GM19351 (cell line): ENCODE measurements at regions not wholly inside any gene's neighbourhood (a gene's known extent, or its start where the extent isn't known, plus 50 kb on each side); places are given as distances from the start of the nearest gene placed in this dataset.
"Not testable (repeated sequence)": the region's sequence is repeated elsewhere in the genome, so short reads cannot be mapped to it uniquely, and the experiment has no call there.

Source experiments
- ATAC-seq: cut with Tn5 transposase; IDR thresholded peaks from one replicate; pipeline ENCODE4 v1.9.1; 2021; ENCODE audit warnings: mild to moderate bottlenecking, moderate library complexity; ENCODE audit not compliant: unreplicated experiment

DNA sequence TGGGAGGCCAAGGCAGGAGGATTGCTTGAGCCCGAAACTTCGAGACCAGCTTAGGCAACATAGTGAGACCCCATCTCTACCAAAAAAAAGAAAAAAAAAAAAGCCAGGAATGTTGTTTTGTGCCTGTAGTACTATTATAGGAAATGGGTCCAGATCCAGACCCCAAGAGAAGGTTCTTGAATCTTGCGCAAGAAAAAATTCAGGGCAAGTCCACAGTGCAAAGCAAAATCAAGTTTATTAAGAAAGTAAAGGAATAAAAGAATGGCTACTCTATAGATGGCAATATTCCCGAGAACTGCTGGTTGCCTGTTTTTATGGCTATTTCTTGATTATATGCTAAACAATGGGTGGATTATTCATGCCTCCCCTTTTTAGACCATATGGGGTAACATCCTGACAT lies 51.2 kb upstream of the RDX start:
- no peak for ATAC-seq

DNA sequence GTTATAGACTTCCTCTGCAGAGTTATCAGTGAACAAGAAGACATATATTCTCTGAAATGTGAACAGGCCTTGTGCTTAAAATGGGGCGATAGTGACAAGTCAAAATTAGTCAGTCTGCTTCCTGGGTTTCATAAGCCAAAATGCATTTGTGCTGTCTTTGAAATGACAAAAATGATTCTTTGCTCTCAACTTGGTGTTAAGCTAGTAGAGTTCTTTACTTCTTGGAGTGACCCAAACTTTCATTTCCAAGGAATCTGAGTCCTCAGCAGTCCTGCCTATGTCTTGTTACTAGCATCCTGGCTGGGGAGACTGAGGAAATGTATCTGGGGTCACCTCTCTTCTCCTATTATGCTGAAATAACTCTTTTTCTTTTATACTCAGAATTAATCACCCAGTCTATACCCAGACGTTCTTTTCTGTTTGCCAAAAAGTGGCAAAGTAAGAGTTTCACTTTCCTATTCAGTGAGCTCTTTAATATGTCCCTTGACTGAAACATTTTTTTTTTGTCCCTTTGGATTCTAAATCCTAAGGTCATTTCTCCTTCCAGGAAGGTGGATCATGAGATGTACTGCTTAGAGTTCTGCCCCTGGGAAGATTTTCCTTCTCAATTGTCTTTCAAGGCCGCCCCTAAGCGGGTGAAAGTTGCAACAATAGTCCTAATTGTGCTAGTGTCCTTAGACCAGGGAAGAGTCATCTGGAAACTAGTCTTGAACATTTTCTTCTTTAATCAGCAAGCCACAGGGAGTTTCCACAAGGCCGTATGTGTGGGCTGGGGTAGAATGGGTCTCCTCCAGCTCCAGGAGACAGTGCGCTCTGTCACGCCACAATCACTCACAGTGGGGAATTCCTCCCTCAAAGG lies 53.0 kb upstream of the RDX start:
- ATAC-seq, result peak; percentile 84

DNA sequence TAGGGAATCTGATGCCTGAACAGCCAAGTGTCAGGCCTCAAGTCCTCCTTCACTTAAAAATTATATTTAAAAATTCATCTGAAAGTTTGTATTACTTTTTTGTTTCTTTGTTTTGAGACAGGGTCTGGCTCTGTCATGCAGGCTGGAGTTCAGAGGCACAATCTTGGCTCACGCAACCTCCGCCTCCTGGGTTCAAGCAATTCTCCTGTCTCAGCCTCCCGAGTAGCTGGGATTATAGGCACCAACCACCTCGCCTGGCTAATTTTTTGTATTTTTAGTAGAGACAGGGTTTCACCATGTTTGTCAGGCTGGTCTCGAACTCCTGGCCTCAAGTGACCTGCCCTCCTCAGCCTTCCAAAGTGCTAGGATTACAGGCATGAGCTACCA lies 53.6 kb upstream of the RDX start:
- peak; percentile 3 for ATAC-seq

DNA sequence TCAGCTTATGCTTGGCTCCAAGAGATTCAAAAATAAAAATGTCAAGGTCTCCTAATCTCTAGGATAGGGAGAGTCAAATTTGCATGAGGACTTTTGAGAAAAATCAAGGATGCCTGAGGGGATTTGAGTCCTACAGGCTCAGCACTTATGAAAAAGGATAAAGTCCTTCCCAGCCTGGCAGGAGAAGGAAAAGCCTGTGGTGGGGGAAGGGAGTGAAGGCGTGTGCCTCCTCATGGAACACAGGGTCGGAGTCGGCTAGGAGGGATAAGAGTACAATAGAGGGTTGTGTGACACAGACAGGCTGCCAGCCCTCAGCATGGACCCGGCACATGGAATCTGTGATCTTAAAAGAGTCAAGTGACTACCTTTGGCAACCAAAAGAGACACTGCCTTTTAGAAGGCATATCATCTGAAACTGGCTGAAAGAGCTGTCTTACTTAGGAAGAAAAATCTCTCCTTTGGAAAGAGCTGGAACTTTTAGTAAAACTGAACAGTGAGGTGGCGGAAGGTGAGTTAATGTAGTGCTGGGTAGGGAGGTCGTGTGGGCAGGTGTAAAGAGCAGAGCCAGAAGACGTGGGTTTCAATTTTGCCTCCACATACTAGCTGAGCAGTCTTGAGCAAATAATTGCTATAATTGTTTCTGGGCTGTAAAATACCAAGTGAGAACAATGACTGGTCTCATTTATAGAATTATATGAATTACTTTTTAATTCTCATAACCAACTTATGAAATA lies 58.8 kb upstream of the RDX start:
- ATAC-seq, result no peak

DNA sequence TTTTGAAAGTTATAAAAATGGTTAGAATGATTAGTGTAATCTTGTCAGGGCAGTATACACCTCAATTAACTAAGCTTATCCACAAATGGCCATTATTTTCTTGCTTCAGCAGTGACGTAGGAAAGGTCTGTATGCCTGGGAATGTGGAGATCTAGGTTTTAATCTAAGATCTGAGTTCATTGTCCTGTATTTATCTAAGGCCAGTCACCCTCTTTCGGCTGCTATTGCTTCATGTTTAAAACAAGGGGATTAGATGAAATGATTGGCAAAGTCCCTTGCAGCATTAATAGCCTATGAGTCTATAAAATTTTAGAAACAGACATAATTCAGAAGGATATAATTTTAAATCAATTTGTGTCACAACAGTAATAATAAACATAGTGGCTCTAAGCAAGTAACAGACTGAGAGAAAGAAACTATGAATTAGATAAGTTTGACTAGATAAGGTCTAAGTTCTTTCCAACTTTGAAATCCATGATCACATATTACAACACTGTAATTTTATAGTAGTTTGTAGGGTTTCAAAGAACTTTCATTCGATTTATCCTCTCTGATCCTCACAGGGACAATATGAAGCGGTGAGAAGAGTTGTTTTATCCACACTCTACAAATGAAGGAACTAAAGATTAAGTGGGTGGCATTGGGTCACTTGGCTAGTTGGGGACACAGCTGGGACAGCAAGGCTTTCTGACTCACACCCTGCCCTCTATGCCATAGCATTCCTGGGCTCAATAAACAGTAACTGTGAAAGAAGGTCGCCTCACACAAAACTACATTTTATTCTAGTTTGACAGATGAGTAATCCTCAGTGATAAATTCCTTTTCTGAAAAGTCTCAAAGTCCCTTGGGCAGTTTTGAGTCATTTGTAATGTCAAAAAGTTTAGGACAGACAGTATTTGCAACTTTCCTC lies 60.6 kb upstream of the RDX start:
- no peak for ATAC-seq

DNA sequence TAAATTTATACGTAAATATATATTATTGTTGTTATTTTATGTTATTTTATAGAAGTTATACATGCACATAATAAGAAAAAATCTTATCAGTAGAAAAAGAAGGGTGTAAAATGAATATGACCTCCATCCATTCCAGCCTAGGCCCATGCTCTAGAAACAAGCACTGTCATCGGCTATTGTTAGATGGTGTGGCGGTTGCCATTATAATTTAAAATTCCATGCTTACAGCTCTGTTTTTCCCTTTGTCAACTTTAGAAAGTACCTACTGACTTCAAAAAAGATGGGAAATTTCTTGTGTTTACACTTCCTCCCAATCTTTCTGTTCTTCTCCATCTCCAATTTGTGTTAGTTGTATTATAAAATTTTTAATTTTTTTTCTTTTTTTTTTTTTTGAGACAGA lies 61.9 kb upstream of the RDX start:
- ATAC-seq, result no peak

DNA sequence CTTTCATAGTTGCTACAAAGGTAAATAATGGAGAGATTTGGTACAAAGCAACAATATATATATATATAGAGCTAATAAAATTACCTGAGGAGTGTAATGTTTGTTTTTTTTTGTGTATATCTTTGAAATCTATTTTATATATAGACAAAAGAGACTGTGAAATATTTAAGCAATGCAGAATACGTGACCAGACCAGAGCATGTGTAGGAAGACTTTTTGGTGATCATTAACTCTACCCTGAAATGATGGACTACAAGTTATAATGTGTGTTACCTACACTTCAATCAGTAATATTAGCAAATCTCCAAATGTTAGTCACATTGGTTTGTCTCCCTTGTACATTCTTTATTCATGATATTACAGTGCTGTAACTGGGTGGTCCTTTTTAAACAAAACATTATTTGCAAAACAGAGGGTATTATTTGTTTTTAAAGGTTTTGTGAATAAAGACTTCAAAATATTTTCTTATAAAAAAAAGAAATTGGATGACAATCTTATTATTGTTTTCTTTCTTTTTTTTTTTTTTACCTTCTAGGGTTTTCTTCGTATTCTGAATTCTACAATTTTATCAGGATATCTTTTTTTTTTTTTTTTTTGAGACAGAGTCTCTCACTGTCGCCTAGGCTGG lies 64.5 kb upstream of the RDX start:
- not testable (repeated sequence) for ATAC-seq

DNA sequence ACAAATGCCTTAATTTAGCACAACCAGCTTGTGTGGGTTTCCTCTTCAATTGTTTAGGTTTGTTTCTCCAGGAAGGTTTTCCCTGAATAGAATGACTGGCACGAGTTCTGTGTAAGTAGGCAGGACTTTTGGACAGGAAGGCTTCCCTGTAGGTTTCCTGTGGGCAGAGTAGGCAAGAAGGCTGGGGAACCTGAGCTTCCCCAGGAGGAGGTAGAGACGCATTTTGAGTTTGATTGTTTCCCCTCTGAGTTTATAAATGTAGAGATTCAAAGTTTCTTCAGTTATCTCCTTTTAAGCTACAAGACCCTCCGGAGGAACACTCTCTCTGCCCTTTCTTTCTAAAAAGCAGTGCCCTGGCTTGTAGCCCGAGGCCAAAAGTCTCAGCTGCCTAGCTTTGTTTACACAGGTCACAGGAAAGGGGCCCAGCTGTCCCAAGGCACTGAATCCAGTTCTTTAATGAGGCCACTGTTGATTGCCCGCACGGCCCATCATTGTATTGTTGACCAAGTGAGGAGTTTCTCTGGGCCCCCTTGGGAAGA lies 66.6 kb upstream of the RDX start:
- no peak for ATAC-seq

DNA sequence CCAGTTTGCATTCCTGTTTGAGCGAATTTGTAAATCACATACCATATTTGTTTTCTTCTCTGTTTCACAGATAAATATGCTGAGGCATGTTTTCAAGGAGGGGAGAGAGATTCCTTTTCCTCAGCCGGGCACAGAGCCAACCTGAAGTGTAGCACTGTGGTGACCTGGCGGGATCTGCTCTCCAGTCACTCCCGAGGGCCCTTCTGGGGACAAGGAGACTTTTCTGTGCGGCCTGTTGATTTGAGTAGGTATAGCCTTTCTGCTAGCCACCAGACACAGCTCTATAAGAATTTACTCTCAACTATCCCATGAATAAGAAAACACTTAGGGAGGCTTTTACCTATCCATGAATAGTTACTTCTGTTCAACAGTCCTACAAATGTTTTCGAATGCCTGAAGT lies 63.5 kb upstream of the FDX1 start:
- no peak for ATAC-seq

DNA sequence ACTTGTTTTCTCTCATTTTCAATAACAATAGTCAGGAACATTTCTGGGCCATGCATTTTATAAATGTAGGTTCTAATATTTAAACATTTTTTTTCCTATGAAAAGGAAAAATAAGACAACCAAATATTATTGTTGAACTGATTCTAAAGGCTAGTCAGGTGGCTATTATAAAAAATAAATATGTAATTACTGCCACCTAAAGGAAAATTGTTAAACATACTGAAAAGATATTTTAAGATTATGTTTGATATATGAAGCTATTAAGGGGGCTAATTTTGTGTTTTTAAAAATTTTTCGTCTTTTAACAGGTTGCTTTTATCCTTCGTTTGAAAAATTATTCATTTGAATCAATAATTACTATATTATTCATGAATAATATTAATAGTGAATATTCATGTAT lies 62.2 kb upstream of the FDX1 start:
- ATAC-seq, result no peak

DNA sequence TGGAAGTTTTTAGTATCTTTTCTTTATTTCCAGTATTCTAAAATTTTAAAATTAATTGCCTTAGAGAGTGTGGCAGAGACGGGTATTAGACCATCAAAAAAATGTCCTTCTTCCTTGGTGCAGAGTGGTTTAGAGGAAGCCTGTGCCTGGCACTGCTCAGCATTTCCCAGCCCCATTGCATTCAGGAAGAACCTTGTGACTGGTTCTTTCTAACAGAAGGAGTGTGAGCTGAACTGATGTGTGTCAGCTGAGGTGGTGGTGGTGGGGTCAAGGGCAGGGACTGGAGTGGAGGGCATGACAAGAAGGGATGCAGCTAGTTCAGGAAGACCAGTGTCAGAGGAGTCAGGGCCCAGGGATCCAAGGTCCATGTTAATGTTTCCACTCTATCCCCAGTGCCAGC lies 58.7 kb upstream of the FDX1 start:
- ATAC-seq, result no peak

DNA sequence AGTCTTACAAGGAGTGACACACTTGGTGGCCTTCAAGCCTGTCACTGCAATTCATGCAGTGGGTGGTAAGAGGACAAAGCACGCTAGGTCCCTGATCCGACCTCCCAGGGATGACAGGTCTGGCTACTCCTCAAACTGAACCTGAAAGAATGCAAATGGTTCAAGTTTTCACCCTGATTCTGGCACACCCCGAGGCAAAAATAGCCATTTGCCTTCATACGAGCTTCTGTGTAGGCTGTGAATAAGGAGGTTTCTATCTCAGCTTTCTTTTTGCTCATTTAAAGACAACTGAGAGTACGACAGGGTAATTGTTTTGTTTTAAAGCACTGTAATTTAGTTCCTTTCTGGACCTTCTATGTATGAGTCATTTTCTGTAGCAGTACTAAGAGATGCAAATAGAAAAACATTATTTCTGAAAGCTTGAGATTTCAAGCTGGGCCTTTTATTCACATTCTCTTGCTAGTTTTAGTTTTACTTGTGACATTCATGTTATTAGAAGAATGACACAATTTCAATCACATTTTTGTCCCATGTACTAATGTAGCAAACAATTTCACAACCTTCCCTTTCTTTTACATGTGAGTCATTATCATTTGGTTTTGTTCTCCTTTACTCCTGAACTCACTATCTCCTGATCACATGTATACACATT lies 56.6 kb upstream of the FDX1 start:
- peak; percentile 90 for ATAC-seq

DNA sequence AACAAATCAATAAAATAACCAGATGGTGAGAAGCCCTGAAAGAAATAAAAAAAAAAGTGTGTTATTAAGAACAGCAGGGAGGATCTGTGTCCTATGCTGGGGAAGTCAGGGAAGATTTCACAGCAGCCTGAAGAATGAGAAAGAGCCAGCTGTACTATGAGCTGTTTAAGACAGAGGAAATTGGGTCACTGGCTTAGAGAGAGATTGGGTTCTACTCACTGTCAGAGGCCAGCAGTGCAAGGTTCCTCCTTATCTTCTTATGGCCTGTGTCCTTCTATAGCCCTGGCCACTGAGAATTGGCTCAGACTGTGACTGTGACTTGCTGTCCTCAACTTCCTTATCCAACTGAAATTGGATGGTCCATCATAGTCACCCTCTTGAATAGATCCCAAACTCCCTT lies 54.8 kb upstream of the FDX1 start:
- ATAC-seq, result no peak

DNA sequence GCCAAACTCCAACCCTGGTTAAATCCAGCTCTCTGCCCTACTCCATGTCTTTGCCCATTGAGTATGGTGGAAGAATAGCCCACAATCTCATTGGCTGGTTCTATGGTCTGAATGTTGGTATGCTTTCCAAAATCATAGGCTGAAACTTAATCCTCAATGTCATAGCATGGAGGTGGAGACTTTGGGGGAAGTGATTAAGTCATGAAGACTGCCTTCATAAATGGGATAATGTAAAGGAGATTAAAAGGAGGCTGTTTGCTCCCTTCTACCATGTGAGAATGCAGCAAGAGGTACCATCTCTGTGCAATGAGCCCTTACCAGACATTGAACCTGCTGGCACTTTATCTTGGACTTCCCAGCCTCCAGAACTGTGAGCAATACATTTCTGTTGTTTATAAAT lies 54.4 kb upstream of the FDX1 start:
- ATAC-seq, result no peak

DNA sequence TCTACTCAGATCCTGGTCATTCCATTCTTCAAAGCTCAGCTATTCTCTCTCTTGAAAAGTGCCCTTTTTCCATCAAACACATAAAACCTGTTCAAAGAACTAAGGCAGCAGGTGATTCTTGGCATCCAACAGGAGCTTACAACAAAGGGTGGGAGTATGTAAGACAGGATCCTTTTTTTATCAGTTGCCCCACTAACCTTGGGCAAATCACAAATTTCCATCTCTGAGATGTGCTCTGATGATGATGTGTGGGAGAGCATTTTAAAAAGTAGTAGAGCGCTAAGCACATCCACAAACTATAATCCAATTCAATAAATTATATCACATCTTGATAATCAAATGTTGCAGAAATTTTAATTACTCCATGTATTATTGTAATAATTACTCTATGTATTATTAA lies 53.7 kb upstream of the FDX1 start:
- ATAC-seq, result no peak

DNA sequence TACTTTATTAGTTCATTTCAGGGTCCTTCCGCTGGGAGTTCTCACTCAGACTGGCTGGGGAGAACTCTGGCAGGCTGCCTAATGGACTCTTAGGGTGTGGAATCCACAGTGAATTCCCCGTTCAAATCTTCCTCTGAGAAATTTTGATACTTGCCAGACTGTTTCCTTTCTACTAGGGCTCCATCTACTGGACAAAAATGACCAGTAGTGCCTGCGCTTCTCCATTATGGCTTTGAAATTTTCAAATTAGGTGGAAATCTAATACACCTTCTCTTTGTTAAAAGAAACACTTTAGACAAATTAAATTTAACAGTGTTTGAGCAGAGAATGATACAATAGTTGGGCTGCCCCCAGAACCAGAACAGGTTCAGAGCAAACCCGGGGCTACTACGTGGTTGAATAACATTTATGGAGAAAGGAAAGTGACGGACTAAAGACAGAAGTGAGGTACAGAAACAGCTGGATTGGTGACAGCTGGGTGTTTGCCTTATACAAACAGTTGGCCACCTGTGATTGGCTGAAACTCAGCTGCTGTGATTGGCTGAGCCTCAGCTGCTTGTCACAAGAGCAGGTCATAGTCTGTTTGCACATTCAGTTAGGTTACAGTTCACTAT lies 52.9 kb upstream of the FDX1 start:
- ATAC-seq, result peak; percentile 40

DNA sequence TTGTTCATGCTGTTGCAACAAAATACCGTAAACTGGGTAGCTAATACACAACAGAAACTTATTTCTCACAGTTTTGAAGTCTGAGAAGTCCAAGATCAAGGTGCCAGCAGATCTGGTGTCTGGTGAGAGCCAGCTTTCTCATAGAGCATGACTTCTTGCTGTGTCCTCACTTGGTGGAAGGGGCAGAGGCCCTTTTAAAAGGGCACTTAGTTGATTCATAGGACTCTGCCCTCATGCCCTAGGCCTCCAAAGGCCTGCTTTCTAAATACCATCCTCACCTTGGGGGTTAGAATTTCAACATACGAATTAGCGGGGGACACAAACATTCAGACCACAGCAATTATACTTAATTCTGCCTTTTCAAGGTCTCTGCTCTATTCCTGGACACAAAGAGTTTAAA lies 52.3 kb upstream of the FDX1 start:
- ATAC-seq, result no peak

DNA sequence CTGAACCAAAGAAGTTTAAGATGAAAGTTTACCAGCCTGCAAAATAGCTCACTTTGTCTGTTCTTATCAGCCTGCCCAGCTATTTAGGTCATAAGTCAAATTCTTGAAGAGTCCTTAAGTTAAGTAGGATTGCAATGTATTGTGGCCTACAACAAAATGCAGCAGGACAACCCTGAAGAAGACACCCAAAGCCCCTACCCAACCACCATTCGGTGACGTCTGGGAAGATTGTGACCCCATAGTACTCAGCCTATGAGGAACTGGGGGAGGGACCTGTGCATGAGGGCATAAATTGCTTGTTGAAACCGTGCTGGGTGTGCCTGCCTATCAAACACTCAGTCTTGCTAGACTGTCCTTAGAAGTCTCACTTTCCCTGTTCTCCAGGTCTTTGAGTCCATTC lies 50.5 kb upstream of the FDX1 start:
- no peak for ATAC-seq

DNA sequence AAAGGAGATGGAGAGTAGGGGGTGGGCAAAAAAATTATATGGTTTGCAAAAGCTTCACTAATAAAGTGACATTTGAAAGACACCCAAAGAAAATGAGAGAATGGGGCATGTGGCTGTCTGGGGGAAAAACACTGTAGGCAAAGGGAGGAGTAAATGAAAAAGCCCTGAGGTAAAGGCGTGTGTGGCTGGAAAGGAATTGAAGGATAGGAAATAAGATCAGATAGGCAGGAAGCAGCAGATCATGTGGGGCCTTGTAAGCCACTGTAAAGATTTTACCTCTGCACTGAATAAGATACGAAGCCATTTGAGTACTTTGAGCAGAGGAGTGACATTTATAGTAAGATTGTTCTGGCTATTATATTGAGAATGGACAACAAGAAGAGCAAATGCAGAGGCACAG lies 49.8 kb upstream of the FDX1 start:
- ATAC-seq, result no peak
